Stomach (tissue), 4 donors: ENCODE measurements at regions not wholly inside any gene's neighbourhood (a gene's known extent, or its start where the extent isn't known, plus 50 kb on each side); places are given as distances from the start of the nearest gene placed in this dataset.

Experiments used
- CTCF ChIP-seq, 7 experiments: fragments of 450-650 bp in 4 of 7; fragments of 200-600 bp in 3 of 7; sonication (generic) in 3 of 7; IDR thresholded peaks; one replicate each; pipeline ENCODE4 v1.5.1; 2016 to 2019; ENCODE audit warnings: antibody characterized with exemption in 7 of 7, control low read depth in 2 of 7, mild to moderate bottlenecking in 1 of 7
- POLR2A ChIP-seq, 4 donors: fragments of 450-650 bp; IDR thresholded peaks; one replicate each; pipeline ENCODE4 v1.6.1; 2016; ENCODE audit warnings: antibody characterized with exemption in 4 of 4, control low read depth in 2 of 4, mild to moderate bottlenecking in 1 of 4, moderate library complexity in 1 of 4

DNA sequence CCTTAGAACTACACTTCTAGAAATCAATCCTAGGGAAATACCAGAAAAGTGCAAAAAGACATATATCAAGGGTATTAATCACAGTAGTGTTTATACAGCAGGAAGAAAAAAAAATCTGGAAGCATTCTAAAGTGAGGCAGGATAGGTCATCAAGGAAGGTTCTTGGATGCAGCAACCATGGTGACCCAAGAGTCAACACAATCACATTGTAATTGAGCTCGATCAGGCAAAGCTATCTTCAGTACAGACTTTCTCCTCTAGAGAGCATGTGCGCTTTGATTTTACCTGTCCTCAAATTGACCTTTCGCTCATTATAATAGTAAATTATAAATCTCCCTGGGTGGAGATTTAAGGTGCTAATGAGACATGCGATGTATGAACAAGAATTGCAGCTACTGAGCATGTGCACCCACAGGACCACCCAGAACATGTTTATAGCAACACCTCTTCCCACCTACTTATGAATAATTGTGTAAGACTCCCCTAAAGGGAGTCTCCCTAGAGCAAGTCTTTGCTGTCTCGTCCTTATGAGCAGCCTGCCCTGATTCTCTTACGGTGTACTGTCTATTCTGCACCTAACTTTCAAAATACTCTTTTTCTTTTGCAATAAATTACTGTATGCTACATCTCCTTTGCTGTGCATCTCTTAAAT is 297.7 kb downstream of the ATPSCKMT start:
- TF ChIP-seq CTCF (IDR thresholded peaks at IDR 0.05): no peak
- TF ChIP-seq POLR2A (IDR thresholded peaks at IDR 0.05): no peak
